ENCODE measurements at regions not wholly inside any gene's neighbourhood (a gene's known extent, or its start where the extent isn't known, plus 50 kb on each side); places are given as distances from the start of the nearest gene placed in this dataset.

- no peaks in the 10 kb centered on the region for H3K9me3 Mint-ChIP-seq
- no peak overlapping the region for H3K27ac Mint-ChIP-seq
- H3K27me3 Mint-ChIP-seq: peaks cover 20% of the 10 kb centered on the region
- no peaks in the 10 kb centered on the region for H3K36me3 Mint-ChIP-seq
- H3K4me1 Mint-ChIP-seq: peaks cover 7% of the 10 kb centered on the region
- no peak for DNase-seq
- H3K4me3 Mint-ChIP-seq: no peak overlapping the region
These were observed 248.2 kb downstream of the QKI start for GRCh38 chr6:163662604-163663225.

GRCh38 chr6:163661272-163661671 lies 246.8 kb downstream of the QKI start:
- no peaks in the 10 kb centered on the region for H3K9me3 Mint-ChIP-seq
- H3K4me3 Mint-ChIP-seq: no peak overlapping the region
- H3K27me3 Mint-ChIP-seq: peaks cover 20% of the 10 kb centered on the region
- H3K36me3 Mint-ChIP-seq: no peaks in the 10 kb centered on the region
- no peak overlapping the region for H3K27ac Mint-ChIP-seq
- no peak for DNase-seq
- no peaks in the 10 kb centered on the region for H3K4me1 Mint-ChIP-seq

GRCh38 chr6:163659803-163660202 lies 245.3 kb downstream of the QKI start:
- Mint-ChIP-seq H3K27ac (no peak overlapping the region), H3K4me3 (no peak overlapping the region), H3K9me3 (no peaks in the 10 kb centered on the region), H3K4me1 (no peaks in the 10 kb centered on the region), H3K27me3 (peaks cover 28% of the 10 kb centered on the region), H3K36me3 (no peaks in the 10 kb centered on the region)
- no peak for DNase-seq

GRCh38 chr6:163655217-163656121 lies 241.0 kb downstream of the QKI start:
- Mint-ChIP-seq H3K27me3 (peaks cover 30% of the 10 kb centered on the region), H3K27ac (no peak overlapping the region), H3K36me3 (no peaks in the 10 kb centered on the region), H3K4me1 (no peaks in the 10 kb centered on the region), H3K9me3 (no peaks in the 10 kb centered on the region), H3K4me3 (no peak overlapping the region)
- DNase-seq: no peak

- Mint-ChIP-seq H3K9me3 (no peaks in the 10 kb centered on the region), H3K4me1 (no peaks in the 10 kb centered on the region), H3K27me3 (peaks cover 16% of the 10 kb centered on the region), H3K4me3 (no peak overlapping the region), H3K36me3 (no peaks in the 10 kb centered on the region), H3K27ac (no peak overlapping the region)
- no peak for DNase-seq
These were observed 237.6 kb downstream of the QKI start for GRCh38 chr6:163651915-163652668.

- Mint-ChIP-seq H3K36me3 (no peaks in the 10 kb centered on the region), H3K27ac (no peak overlapping the region), H3K4me3 (no peak overlapping the region), H3K27me3 (peaks cover 16% of the 10 kb centered on the region), H3K4me1 (no peaks in the 10 kb centered on the region), H3K9me3 (no peaks in the 10 kb centered on the region)
- no peak for DNase-seq
These were observed 236.9 kb downstream of the QKI start for GRCh38 chr6:163651426-163651825.

GRCh38 chr6:163648868-163649267 lies 234.3 kb downstream of the QKI start:
- Mint-ChIP-seq H3K4me3 (no peak overlapping the region), H3K4me1 (no peaks in the 10 kb centered on the region), H3K27me3 (peaks cover 5% of the 10 kb centered on the region), H3K36me3 (no peaks in the 10 kb centered on the region), H3K27ac (no peak overlapping the region), H3K9me3 (no peaks in the 10 kb centered on the region)
- no peak for DNase-seq

- Mint-ChIP-seq H3K27me3 (peaks cover 5% of the 10 kb centered on the region), H3K4me1 (no peaks in the 10 kb centered on the region), H3K36me3 (no peaks in the 10 kb centered on the region), H3K27ac (no peak overlapping the region), H3K4me3 (no peak overlapping the region), H3K9me3 (no peaks in the 10 kb centered on the region)
- DNase-seq: no peak
These were observed 233.1 kb downstream of the QKI start for GRCh38 chr6:163647624-163648023.

GRCh38 chr6:163646866-163647265 lies 232.3 kb downstream of the QKI start:
- Mint-ChIP-seq H3K9me3 (no peaks in the 10 kb centered on the region), H3K36me3 (no peaks in the 10 kb centered on the region), H3K4me1 (no peaks in the 10 kb centered on the region), H3K27ac (no peak overlapping the region), H3K27me3 (peaks cover 5% of the 10 kb centered on the region), H3K4me3 (no peak overlapping the region)
- no peak for DNase-seq

GRCh38 chr6:163646133-163646532 lies 231.6 kb downstream of the QKI start:
- Mint-ChIP-seq H3K4me3 (no peak overlapping the region), H3K9me3 (no peaks in the 10 kb centered on the region), H3K27me3 (peaks cover 5% of the 10 kb centered on the region), H3K27ac (no peak overlapping the region), H3K4me1 (no peaks in the 10 kb centered on the region), H3K36me3 (no peaks in the 10 kb centered on the region)
- DNase-seq: no peak

- no peaks in the 10 kb centered on the region for H3K4me1 Mint-ChIP-seq
- H3K27ac Mint-ChIP-seq: no peak overlapping the region
- H3K36me3 Mint-ChIP-seq: no peaks in the 10 kb centered on the region
These were observed 231.0 kb downstream of the QKI start for GRCh38 chr6:163645560-163645959.

GRCh38 chr6:163643866-163644265 lies 229.3 kb downstream of the QKI start:
- no peak overlapping the region for H3K27ac Mint-ChIP-seq
- H3K4me1 Mint-ChIP-seq: no peaks in the 10 kb centered on the region
- no peaks in the 10 kb centered on the region for H3K36me3 Mint-ChIP-seq
- peaks cover 5% of the 10 kb centered on the region for H3K27me3 Mint-ChIP-seq
- no peak overlapping the region for H3K4me3 Mint-ChIP-seq
- no peak for DNase-seq
- no peaks in the 10 kb centered on the region for H3K9me3 Mint-ChIP-seq

More at GRCh38 chr6:163645560-163645959, 231.0 kb downstream of the QKI start:
- Mint-ChIP-seq H3K4me3 (no peak overlapping the region), H3K27me3 (peaks cover 5% of the 10 kb centered on the region), H3K9me3 (no peaks in the 10 kb centered on the region)
- DNase-seq: no peak

GRCh38 chr6:163641706-163642105 lies 227.2 kb downstream of the QKI start:
- DNase-seq: no peak
- H3K27me3 Mint-ChIP-seq: peaks cover 6% of the 10 kb centered on the region
- no peaks in the 10 kb centered on the region for H3K4me1 Mint-ChIP-seq
- H3K9me3 Mint-ChIP-seq: no peaks in the 10 kb centered on the region
- no peaks in the 10 kb centered on the region for H3K36me3 Mint-ChIP-seq
- no peak overlapping the region for H3K27ac Mint-ChIP-seq
- no peak overlapping the region for H3K4me3 Mint-ChIP-seq

- H3K27ac Mint-ChIP-seq: no peak overlapping the region
- H3K4me3 Mint-ChIP-seq: no peak overlapping the region
- peaks cover 6% of the 10 kb centered on the region for H3K27me3 Mint-ChIP-seq
- DNase-seq: no peak
- no peaks in the 10 kb centered on the region for H3K4me1 Mint-ChIP-seq
- no peaks in the 10 kb centered on the region for H3K36me3 Mint-ChIP-seq
- H3K9me3 Mint-ChIP-seq: no peaks in the 10 kb centered on the region
These were observed 226.1 kb downstream of the QKI start for GRCh38 chr6:163640641-163641040.

- Mint-ChIP-seq H3K27me3 (peaks cover 11% of the 10 kb centered on the region), H3K36me3 (no peaks in the 10 kb centered on the region), H3K4me3 (no peak overlapping the region), H3K4me1 (no peaks in the 10 kb centered on the region), H3K9me3 (no peaks in the 10 kb centered on the region), H3K27ac (no peak overlapping the region)
- DNase-seq: no peak
These were observed 223.0 kb downstream of the QKI start for GRCh38 chr6:163637524-163637923.

Data from activated naive CD8-positive, alpha-beta T cell treated with anti-CD3 and anti-CD28 coated beads for 36 hours (primary cell).